Adrenal gland (tissue), 9 donors: ENCODE measurements at regions not wholly inside any gene's neighbourhood (a gene's known extent, or its start where the extent isn't known, plus 50 kb on each side); places are given as distances from the start of the nearest gene placed in this dataset.

Experiments
- DNase-seq, 7 donors: peaks; one replicate each; pipeline ENCODE4 v3.0.0-alpha.2; 2019 to 2020
- H3K27ac ChIP-seq, 5 donors: fragments of 200-600 bp; sonication (generic) in 4 of 5; 1 replicate in 3 of 5; 2 replicates in 2 of 5; pipeline versions ENCODE4 v1.5.1 to v1.8.0; 2016 to 2020; ENCODE audit warnings: mild to moderate bottlenecking in 1 of 5
- H3K27me3 ChIP-seq: fragments of 200-600 bp; 2 replicates; pipeline ENCODE4 v1.8.0; 2021
- H3K36me3 ChIP-seq, 2 donors: fragments of 200-600 bp; replicated peaks in 1 of 2; 1 replicate in 1 of 2; 2 replicates in 1 of 2; pipeline versions ENCODE4 v1.5.1 to v1.8.0; 2018 to 2022
- H3K4me1 ChIP-seq, 2 donors: fragments of 200-600 bp; replicated peaks in 1 of 2; 1 replicate in 1 of 2; 2 replicates in 1 of 2; pipeline versions ENCODE4 v1.5.1 to v1.8.0; 2018 to 2021
- H3K4me3 ChIP-seq, 4 donors: fragments of 200-600 bp; sonication (generic) in 3 of 4; one replicate each; pipeline ENCODE4 v1.5.1; 2016 to 2018
- H3K9me3 ChIP-seq, 3 donors: fragments of 200-600 bp; sonication (generic) in 1 of 3; replicated peaks in 1 of 3; 1 replicate in 2 of 3; 2 replicates in 1 of 3; pipeline versions ENCODE4 v1.5.1 to v1.8.0; 2016 to 2021
- POLR2A ChIP-seq, 2 donors: fragments of 450-650 bp; IDR thresholded peaks; one replicate each; pipeline ENCODE4 v1.6.1; 2017; ENCODE audit warnings: antibody characterized with exemption in 2 of 2, mild to moderate bottlenecking in 2 of 2, moderate library complexity in 1 of 2
- WGBS, 4 donors: extraction: QIAGEN DNeasy Blood & Tissue Kit in 2 of 4; methylation state at CpG; one replicate each; pipeline versions ENCODE4 v1.1.5 to v1.1.7; 2013 to 2017; 5-methylcytosine and 5-hydroxymethylcytosine counted together
- intact Hi-C, 2 donors: fragments of 100-400 bp; cut with DNase I; formaldehyde crosslinking; loops; one replicate each; pipeline versions ENCODE4 v1.14.1 to v1.15.0; 2022 to 2023
- TF ChIP-seq, protein P1 (sequence below), 6 experiments: fragments of 450-650 bp in 4 of 6; fragments of 200-600 bp in 2 of 6; sonication (generic) in 1 of 6; IDR thresholded peaks; 1 replicate in 5 of 6; 2 replicates in 1 of 6; pipeline versions ENCODE4 v1.5.1 to v1.8.0; 2016 to 2021; ENCODE audit warnings: antibody characterized with exemption in 6 of 6, mild to moderate bottlenecking in 2 of 6, moderate library complexity in 1 of 6
- donor health status: healthy with polysubstance abuse.
- donor health status: Bipolar disorder and iron deficiency.
- donor health status: DM: yes; HTN: yes; CAD: no.
- donor health status: DM: no; HTN: no; CAD: no.
- donor health status: DM: no; HTN: no; CAD: no.

DNA sequence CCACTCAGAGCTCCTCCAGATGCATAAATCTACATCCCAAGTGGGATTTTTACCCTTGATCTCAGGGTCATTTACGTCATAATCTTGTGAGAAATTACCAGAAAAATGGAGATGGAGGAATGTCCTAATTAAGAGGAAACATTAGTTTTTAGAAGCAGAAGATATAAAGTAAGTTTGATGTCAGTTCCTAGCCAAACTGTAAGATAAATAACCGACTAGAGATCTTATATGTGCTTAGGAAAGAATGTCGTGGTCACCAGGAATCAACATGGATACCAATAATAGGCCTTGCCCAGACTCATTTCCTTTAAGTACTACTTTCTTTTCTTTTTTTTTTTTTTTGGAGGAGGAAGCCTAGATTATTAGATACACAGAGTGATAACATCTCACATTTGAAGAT lies 186.9 kb downstream of the UTRN start:
- TF ChIP-seq POLR2A (IDR thresholded peaks at IDR 0.05), result no peak
- TF ChIP-seq, protein P1, sequence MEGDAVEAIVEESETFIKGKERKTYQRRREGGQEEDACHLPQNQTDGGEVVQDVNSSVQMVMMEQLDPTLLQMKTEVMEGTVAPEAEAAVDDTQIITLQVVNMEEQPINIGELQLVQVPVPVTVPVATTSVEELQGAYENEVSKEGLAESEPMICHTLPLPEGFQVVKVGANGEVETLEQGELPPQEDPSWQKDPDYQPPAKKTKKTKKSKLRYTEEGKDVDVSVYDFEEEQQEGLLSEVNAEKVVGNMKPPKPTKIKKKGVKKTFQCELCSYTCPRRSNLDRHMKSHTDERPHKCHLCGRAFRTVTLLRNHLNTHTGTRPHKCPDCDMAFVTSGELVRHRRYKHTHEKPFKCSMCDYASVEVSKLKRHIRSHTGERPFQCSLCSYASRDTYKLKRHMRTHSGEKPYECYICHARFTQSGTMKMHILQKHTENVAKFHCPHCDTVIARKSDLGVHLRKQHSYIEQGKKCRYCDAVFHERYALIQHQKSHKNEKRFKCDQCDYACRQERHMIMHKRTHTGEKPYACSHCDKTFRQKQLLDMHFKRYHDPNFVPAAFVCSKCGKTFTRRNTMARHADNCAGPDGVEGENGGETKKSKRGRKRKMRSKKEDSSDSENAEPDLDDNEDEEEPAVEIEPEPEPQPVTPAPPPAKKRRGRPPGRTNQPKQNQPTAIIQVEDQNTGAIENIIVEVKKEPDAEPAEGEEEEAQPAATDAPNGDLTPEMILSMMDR (IDR thresholded peaks at IDR 0.05), result no peak
- Histone ChIP-seq H3K4me3 (no peak overlapping the region), H3K27ac (no peak overlapping the region), H3K27me3 (no peaks in the 10 kb centered on the region), H3K4me1 (peaks cover 10 to 13% of the 10 kb centered on the region in 2 donors), H3K36me3 (no peaks in the 10 kb centered on the region), H3K9me3 (no peaks in the 10 kb centered on the region)
- intact Hi-C loops, result loop anchor here in 1 of 2 donors (10.0 kb wide), 1 partner anchor 367 kb away; no protein-coding TSS in a partner anchor
- 68 to 80% (median 75%) methylated on average over 3 of the region's 3 CpGs for WGBS, 4 donors
- DNase-seq, result no peak

DNA sequence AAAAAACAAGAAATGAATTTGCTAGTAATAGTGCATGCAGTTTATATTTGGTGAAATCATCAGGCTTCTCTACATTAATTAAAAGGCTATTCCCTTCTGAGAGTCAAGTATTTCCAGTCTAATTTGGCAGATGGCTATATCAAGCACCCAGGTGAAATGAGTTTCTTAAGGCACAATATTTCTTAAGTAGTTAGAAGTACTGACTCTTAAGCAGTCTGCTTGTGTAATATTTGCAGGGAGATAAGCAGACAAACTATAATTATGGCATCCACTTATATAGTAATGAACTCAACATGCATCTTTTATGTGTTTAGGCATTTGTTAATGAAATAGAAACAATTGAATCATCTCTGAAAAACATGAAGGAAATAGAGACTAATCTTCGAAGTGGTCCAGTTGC lies 189.2 kb downstream of the UTRN start:
- 91 to 94% (median 93%) methylated on average over 1 of the region's 1 CpG for WGBS, 4 donors
- Histone ChIP-seq H3K27me3 (no peaks in the 10 kb centered on the region), H3K27ac (no peak overlapping the region), H3K4me1 (peaks cover 10 to 13% of the 10 kb centered on the region in 2 donors), H3K4me3 (no peak overlapping the region), H3K9me3 (no peaks in the 10 kb centered on the region), H3K36me3 (no peaks in the 10 kb centered on the region)
- intact Hi-C loops, result loop anchor here in 1 of 2 donors (10.0 kb wide), 1 partner anchor 369 kb away; no protein-coding TSS in a partner anchor
- no peak for TF ChIP-seq POLR2A (IDR thresholded peaks at IDR 0.05)
- no peak for DNase-seq

DNA sequence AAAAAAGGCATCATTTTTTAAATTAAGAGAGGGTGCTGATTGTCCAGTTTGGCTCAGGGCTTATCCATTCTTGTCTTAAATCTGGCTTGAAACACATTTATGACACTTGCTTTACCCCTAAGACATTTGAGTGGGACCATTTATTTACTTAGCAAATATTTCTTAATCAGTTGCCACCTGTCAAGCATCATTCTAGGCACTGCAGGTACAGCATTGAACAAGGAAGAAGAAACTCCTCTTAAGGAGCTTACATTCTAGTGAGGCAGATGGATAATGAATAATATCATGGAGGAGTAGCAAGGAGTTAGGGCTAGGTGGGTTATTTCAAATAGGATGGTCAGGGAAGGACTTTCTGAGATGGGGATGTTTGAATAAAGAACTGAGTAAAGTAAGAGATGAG lies 189.8 kb downstream of the UTRN start:
- peaks cover 0 to 3% of the 10 kb centered on the region in 2 donors for H3K36me3 ChIP-seq
- H3K9me3 ChIP-seq, result no peaks in the 10 kb centered on the region
- no peaks in the 10 kb centered on the region for H3K27me3 ChIP-seq
- no peak overlapping the region for H3K4me3 ChIP-seq
- no peak for DNase-seq
- H3K27ac ChIP-seq, result peak overlapping the region in 1 of 5 donors; percentile 13
- peaks cover 14% of the 10 kb centered on the region in 2 donors for H3K4me1 ChIP-seq
- intact Hi-C loops, result loop anchor here in 1 of 2 donors (10.0 kb wide), 1 partner anchor 370 kb away; no protein-coding TSS in a partner anchor
- no peak for TF ChIP-seq POLR2A (IDR thresholded peaks at IDR 0.05)
- TF ChIP-seq, protein P1 (IDR thresholded peaks at IDR 0.05), result no peak

DNA sequence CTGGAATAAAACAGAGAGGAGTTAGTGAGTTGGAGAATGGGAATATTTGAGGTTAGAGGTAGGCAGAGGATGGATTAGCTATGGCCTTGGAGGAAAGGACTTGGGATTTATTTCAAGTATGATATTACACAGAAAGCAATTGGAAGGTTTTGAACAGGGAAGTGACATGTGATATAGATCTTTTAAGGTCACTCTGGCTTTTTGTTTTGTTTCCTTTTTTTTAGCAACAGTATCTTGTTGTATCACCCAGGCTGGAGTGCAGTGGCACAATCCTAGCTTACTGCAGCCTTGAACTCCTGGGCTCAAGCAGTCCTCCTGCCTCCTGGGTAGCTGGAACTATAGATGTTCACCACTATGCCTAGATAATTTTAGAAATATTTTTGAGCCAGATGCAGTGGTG lies 190.3 kb downstream of the UTRN start:
- no peaks in the 10 kb centered on the region for H3K27me3 ChIP-seq
- no peaks in the 10 kb centered on the region for H3K9me3 ChIP-seq
- TF ChIP-seq, protein P1 (IDR thresholded peaks at IDR 0.05), result no peak
- TF ChIP-seq POLR2A (IDR thresholded peaks at IDR 0.05), result no peak
- H3K27ac ChIP-seq, result peak overlapping the region in 2 of 5 donors; percentile 13 to 26
- H3K36me3 ChIP-seq, result peaks cover 0 to 8% of the 10 kb centered on the region in 2 donors
- H3K4me3 ChIP-seq, result no peak overlapping the region
- DNase-seq, result peak in 3 of 7 donors; percentile 28 to 59 (median 29)
- intact Hi-C loops, result loop anchor here in 1 of 2 donors (10.0 kb wide), 1 partner anchor 371 kb away; no protein-coding TSS in a partner anchor
- H3K4me1 ChIP-seq, result peaks cover 19% of the 10 kb centered on the region in 2 donors

DNA sequence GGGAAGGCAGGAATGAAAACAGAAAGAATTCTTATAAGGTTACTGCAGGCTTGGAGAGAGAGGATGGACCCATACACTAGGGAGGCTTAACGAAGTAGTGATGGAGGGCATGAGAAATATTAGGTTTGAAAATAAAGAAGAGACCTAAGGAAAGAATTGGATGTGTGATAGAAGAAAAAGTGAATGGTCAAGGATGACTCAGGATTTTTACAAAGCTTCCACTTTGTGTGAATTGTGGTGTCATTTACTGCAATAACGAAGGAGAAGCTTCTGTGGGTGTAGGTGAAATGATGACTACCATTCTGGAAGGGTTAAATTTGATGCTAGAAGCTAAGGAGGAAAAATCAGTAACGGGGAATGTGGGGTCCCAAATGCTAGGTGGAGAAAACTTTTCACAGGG lies 191.2 kb downstream of the UTRN start:
- Histone ChIP-seq H3K27ac (no peak overlapping the region), H3K36me3 (peaks cover 0 to 10% of the 10 kb centered on the region in 2 donors), H3K4me3 (no peak overlapping the region), H3K9me3 (no peaks in the 10 kb centered on the region), H3K4me1 (peaks cover 23 to 27% of the 10 kb centered on the region in 2 donors), H3K27me3 (no peaks in the 10 kb centered on the region)
- no peak for DNase-seq
- WGBS, 4 donors, result 89 to 92% (median 91%) methylated on average over 3 of the region's 3 CpGs
- TF ChIP-seq, protein P1 (IDR thresholded peaks at IDR 0.05), result no peak
- TF ChIP-seq POLR2A (IDR thresholded peaks at IDR 0.05), result no peak
- intact Hi-C loops, result loop anchor here in 1 of 2 donors (10.0 kb wide), 1 partner anchor 371 kb away; no protein-coding TSS in a partner anchor
